ENCODE measurements at regions not wholly inside any gene's neighbourhood (a gene's known extent, or its start where the extent isn't known, plus 50 kb on each side); places are given as distances from the start of the nearest gene placed in this dataset.
A peak's percentile ranks its signal among the peaks of the same experiment; 100 is the strongest.
"Not testable (repeated sequence)": the region's sequence is repeated elsewhere in the genome, so short reads cannot be mapped to it uniquely, and the experiment has no call there.

DNA sequence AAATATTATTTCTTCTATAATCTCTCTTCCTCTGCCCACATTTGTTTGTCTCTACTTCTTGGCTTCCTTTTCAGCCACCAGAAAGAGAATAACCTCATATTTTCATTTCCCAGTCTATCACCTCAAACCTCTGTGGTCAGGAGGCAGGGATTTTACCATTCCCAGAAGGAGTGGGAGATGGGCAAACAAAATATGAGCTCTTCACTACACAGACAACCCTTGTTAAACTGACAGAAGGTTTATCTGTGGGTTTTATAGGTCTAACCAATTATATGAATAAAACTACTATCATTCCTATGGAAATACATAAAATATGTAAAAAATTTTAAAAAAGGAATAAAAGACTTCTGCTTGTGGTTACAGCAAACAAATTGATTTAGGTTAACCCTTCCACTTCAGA is 160.0 kb upstream of the TRPC6 start:
- no peak for DNase-seq (ENCODE audit: low read depth in 3 of 3, low spot score in 2 of 3)

- DNase-seq (ENCODE audit: low read depth in 3 of 3, low spot score in 2 of 3) = no peak
These were observed 157.8 kb upstream of the TRPC6 start for GRCh38 chr11:101741479-101742175.

GRCh38 chr11:101741061-101741460 is 157.3 kb upstream of the TRPC6 start:
- no peak for DNase-seq (ENCODE audit: low read depth in 3 of 3, low spot score in 2 of 3)

GRCh38 chr11:101738452-101738851 is 154.6 kb upstream of the TRPC6 start:
- no peak for DNase-seq (ENCODE audit: low read depth in 3 of 3, low spot score in 2 of 3)

DNA sequence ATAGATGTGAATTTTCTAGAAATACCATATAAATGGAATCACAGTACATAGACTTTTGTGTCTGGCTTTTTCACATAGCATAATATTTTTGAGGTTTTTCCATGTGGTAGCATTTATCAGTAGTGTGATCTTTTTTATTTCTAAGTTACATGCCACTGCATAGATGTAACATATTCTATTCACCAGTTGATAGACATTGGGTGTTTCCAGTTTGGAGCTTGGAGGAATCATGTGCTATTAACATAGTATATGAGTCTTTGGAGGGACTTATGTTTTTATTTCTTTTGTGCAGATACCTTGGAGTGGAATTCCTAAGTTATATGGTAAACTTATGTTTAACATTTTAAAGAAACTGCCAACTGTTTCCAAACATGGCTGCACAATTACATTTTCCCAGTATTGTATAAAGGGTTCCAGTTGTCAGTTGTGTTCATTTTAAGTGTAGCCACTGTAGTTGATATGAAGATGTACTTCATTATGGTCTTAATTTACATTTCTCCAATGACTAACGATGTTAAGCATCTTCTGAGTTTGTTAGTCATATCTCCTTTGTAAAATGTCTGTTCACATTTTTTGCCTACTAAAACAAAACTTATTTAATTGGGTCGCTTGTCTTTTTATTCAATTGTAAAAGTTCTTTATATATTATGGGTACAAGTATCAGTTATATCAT is 145.7 kb upstream of the TRPC6 start:
- no peak for DNase-seq (ENCODE audit: low read depth in 3 of 3, low spot score in 2 of 3)

DNA sequence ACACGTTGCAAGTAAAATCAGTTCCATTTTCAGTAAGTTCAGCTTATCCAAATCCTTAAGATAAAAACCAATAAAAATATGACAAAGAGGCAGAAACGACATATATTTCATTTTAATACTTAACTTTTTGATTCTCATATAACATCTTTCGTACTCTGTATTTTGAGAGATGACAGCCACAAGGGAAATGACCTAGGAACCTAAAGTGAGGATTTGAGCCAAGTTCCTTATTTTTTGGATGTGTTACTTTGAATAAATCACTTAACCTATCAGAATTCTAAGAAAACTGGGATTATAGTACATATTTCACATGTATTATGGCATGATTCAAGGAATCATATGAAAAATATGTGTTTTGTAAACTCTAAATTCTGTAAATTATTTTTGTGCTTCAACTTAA is 143.6 kb upstream of the TRPC6 start:
- no peak for DNase-seq (ENCODE audit: low read depth in 3 of 3, low spot score in 2 of 3)

DNA sequence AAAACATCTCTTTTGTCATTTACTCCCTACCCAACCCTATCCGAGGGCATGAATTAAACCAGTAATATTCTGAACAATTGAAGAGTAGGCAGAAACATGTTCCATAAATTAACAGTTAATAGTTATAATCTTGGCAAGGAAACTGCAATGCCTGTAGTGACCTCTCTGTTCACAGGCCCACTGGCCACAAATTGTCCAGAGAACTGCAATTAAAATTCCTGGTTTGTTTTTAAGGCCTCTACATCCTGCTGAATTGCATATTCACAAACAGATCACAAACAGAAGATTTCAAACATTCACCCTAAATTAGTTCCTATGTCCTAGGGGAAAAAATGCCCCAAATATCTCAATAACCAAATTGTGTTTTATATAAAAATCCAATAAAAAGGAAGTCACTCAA is 143.2 kb upstream of the TRPC6 start:
- no peak for DNase-seq (ENCODE audit: low read depth in 3 of 3, low spot score in 2 of 3)

DNA sequence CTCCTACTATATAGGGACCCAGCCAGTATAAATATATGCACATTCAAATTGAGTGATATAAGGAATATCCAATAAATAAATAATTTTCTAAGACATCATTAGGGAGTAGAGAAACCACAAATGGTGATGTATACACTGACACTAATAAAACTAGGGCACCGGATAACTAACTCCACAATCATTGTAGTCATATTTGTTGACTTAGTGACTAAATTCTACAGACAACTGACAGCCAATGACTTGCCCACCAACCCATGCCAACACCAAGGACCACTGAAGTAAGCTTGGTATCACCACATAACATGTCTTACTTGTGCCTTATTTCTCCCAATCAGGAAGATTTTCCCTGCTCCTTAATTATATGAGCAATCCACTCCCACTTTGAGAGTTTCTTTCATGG is 139.6 kb upstream of the TRPC6 start:
- no peak for DNase-seq (ENCODE audit: low read depth in 3 of 3, low spot score in 2 of 3)

- DNase-seq (ENCODE audit: low read depth in 3 of 3, low spot score in 2 of 3) = no peak
These were observed 137.5 kb upstream of the TRPC6 start for GRCh38 chr11:101721270-101721669.

- DNase-seq (ENCODE audit: low read depth in 3 of 3, low spot score in 2 of 3) = no peak
These were observed 134.6 kb upstream of the TRPC6 start for GRCh38 chr11:101718402-101718801.

DNA sequence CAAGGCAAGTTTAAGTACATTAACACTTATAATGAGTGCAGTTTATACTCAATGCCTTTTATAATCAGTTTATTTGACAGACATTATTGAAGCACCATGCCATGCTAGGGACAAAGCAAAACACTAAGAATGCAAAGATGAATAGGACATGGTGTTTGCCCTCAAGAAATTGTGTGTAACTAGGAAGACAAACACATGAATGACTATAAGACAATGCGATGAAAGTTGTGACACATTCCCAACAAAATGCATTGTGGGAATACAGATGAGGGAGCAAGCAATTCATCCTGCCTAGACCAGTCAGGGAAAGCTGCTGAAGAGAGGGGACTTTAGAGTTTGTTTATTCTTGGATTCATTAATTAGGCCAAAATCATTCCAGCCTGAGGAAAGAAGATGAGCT is 133.8 kb upstream of the TRPC6 start:
- DNase-seq (ENCODE audit: low read depth in 3 of 3, low spot score in 2 of 3) = no peak

DNA sequence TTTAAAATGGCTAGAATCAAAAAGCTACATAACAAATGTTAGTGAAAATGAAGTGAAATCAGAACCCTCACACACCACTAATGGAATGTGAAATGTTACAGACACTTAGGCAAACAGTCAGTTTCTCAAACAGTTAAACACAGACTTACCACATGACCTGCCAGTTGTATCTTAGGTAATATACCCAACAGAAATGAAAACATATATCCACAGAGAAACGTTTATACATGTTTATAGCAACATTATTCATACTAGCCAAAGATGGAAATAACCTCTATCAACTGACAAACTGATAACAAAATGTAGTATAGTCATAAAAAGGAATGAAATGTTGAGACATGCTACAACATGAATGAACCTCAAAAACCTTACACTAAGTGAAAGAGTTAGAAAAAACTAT is 131.5 kb upstream of the TRPC6 start:
- no peak for DNase-seq (ENCODE audit: low read depth in 3 of 3, low spot score in 2 of 3)

DNA sequence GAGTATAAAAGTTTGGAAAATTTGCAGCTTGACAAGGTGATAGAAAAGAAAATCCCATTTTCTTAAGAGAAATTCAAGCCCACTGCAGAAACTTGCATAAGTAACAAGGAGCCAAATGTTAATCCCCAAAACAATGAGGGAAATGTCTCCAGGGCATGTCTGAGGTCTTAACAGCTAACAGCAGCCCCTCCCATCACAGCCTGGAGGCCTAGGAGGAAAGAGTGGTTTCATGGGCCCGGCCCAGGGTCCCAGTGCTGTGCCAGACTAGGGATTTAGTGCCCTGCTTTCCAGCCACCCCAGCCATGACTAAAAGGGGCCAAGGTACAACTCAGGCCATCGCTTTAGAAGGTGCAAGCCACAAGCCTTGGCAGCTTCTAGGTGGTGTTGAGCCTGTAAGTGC is 123.7 kb upstream of the TRPC6 start:
- no peak for DNase-seq (ENCODE audit: low read depth in 3 of 3, low spot score in 2 of 3)

DNA sequence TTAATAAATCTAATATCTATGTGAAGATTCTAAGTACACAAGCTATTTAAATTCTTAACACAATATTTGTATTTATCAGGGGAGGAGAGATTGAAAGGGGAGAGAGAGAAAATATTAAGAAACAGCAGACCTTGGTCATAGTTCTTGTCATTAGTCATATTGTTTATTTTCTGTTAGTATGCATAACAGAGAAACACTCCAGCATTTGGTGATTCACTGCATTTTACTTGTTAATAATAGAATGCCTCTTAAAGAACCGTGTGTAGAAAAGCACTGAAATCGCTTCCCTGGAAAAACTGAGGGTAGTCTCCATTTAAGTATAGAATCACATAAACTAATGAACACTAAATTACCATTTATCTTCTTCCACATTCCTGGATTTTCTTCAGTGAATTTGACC is 122.7 kb upstream of the TRPC6 start:
- no peak for DNase-seq (ENCODE audit: low read depth in 3 of 3, low spot score in 2 of 3)

DNA sequence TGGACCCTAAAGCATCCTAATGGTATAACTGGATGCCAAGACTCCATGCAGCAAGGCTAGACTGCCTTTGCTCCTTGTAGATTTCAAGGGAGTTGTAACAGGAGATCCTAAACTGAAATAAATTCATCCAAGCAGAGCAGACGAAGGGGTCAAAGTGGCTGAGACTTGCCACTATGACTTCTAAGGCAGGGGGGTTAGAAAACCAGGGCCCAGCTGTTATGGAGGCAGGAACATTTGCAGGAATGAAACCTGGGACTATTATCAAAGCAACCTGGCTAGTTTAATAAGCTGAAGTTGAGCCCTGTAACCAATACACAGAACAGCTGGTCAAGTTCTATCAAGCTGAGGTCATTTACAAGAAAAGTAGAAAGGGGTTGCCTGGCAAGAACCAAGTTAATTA is 122.2 kb upstream of the TRPC6 start:
- DNase-seq (ENCODE audit: low read depth in 3 of 3, low spot score in 2 of 3) = peak in 2 of 3 donors; percentile 10 to 14

GRCh38 chr11:101694869-101695268 is 111.1 kb upstream of the TRPC6 start:
- not testable (repeated sequence) for DNase-seq (ENCODE audit: low read depth in 3 of 3, low spot score in 2 of 3)

- no peak for DNase-seq (ENCODE audit: low read depth in 3 of 3, low spot score in 2 of 3)
These were observed 109.2 kb upstream of the TRPC6 start for GRCh38 chr11:101692980-101693379.

DNA sequence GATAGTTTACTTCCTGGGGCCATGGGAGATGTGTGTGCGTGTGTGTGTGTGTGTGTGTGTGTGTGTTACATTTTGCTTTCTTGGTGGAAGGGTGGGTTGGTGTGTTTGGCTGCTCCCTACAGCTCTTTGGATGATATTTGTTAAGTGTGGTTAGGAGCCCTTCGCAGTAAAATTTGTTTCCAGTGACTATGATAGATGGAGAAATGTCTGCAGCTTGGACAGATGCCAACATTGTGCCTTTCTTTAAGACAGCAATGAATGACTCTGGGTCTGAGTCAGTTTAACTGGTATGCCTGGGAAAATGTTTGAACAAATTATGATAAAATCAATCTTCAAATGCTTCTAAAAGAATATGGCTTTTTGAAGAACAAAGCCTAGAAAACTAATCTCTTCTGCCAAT is 102.7 kb upstream of the TRPC6 start:
- no peak for DNase-seq (ENCODE audit: low read depth in 3 of 3, low spot score in 2 of 3)

- peak; percentile 3 to 19 (median 12) for DNase-seq (ENCODE audit: low read depth in 3 of 3, low spot score in 2 of 3)
These were observed 84.4 kb upstream of the TRPC6 start for GRCh38 chr11:101668236-101668635.

GRCh38 chr11:101666916-101667315 is 83.1 kb upstream of the TRPC6 start:
- no peak for DNase-seq (ENCODE audit: low read depth in 3 of 3, low spot score in 2 of 3)

GRCh38 chr11:101661559-101661958 is 77.8 kb upstream of the TRPC6 start:
- DNase-seq (ENCODE audit: low read depth in 3 of 3, low spot score in 2 of 3) = no peak

Measured in right renal cortex interstitium (tissue), 3 donors.